HepG2 (cell line): ENCODE measurements at regions not wholly inside any gene's neighbourhood (a gene's known extent, or its start where the extent isn't known, plus 50 kb on each side); places are given as distances from the start of the nearest gene placed in this dataset.

Experiments used
- ARNT ChIP-seq: fragments of 450-650 bp; IDR thresholded peaks from 2 replicates; pipeline ENCODE4 v1.6.1; 2017
- FOXK1 ChIP-seq: sonication (generic); formaldehyde crosslinking; IDR thresholded peaks from 2 replicates; pipeline ENCODE4 v1.4.0; 2020; ENCODE audit warnings: low read depth, missing genetic modification reagents, borderline replicate concordance
- GATAD2A ChIP-seq: IDR thresholded peaks from 2 replicates; pipeline ENCODE4 v1.6.1; 2016
- HOXA5 ChIP-seq: sonication (generic); formaldehyde crosslinking; IDR thresholded peaks from 2 replicates; pipeline ENCODE4 v1.4.0; 2020; ENCODE audit warnings: missing genetic modification reagents
- MAF1 ChIP-seq: sonication (generic); formaldehyde crosslinking; IDR thresholded peaks from 2 replicates; pipeline ENCODE4 v1.5.0; 2020; ENCODE audit warnings: missing genetic modification reagents, borderline replicate concordance
- PATZ1 ChIP-seq: sonication (generic); formaldehyde crosslinking; IDR thresholded peaks from 2 replicates; pipeline ENCODE4 v1.4.0; 2020; ENCODE audit warnings: missing genetic modification reagents
- ZKSCAN5 ChIP-seq: sonication (generic); formaldehyde crosslinking; IDR thresholded peaks from 2 replicates; pipeline ENCODE4 v1.5.1; 2020; ENCODE audit warnings: mild to moderate bottlenecking, missing genetic modification reagents
- ZNF24 ChIP-seq: fragments of 450-650 bp; IDR thresholded peaks from 2 replicates; pipeline ENCODE4 v1.6.1; 2017; ENCODE audit warnings: antibody characterized with exemption, mild to moderate bottlenecking
- ZNF710 ChIP-seq: sonication (generic); formaldehyde crosslinking; IDR thresholded peaks from 2 replicates; pipeline ENCODE4 v1.5.0; 2020; ENCODE audit warnings: mild to moderate bottlenecking, missing genetic modification reagents, borderline replicate concordance
- TF ChIP-seq, protein P1 (sequence below): sonication (generic); formaldehyde crosslinking; conservative IDR thresholded peaks from 2 replicates; pipeline ENCODE4 v1.5.0; 2020; ENCODE audit warnings: missing genetic modification reagents
- TF ChIP-seq, protein P2 (sequence below): sonication (generic); formaldehyde crosslinking; IDR thresholded peaks from 2 replicates; pipeline ENCODE4 v1.9.0; 2021; ENCODE audit warnings: missing genetic modification reagents, borderline replicate concordance

DNA sequence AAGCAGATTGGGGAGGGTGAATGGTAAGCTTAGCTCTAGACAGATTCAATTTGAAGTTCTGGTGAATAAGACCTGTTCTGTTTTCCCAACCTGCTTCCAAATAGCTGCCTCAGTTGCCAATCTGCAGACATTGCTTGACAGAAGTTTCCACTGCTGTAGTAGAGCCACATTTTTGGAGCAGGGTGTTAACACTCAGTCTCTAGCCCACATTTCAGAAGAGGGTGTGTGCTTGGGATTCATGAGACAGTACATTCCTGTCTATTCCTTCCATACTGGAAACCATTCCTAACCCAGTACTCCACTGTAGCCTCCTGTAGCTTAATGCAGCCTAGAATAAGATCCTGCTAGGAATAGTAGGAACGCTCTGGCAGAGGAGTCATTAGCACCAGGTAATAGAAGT lies 450.5 kb downstream of the NUF2 start:
- TF ChIP-seq, protein P1, sequence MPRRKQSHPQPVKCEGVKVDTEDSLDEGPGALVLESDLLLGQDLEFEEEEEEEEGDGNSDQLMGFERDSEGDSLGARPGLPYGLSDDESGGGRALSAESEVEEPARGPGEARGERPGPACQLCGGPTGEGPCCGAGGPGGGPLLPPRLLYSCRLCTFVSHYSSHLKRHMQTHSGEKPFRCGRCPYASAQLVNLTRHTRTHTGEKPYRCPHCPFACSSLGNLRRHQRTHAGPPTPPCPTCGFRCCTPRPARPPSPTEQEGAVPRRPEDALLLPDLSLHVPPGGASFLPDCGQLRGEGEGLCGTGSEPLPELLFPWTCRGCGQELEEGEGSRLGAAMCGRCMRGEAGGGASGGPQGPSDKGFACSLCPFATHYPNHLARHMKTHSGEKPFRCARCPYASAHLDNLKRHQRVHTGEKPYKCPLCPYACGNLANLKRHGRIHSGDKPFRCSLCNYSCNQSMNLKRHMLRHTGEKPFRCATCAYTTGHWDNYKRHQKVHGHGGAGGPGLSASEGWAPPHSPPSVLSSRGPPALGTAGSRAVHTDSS: no peak
- TF ChIP-seq PATZ1 (CRISPR knock-in tag) (no peak), ARNT (no peak), FOXK1 (CRISPR knock-in tag) (no peak), ZKSCAN5 (CRISPR knock-in tag) (no peak), ZNF24 (no peak), ZNF710 (no peak), MAF1 (no peak), GATAD2A (no peak), HOXA5 (CRISPR knock-in tag) (no peak)
- TF ChIP-seq, protein P2, sequence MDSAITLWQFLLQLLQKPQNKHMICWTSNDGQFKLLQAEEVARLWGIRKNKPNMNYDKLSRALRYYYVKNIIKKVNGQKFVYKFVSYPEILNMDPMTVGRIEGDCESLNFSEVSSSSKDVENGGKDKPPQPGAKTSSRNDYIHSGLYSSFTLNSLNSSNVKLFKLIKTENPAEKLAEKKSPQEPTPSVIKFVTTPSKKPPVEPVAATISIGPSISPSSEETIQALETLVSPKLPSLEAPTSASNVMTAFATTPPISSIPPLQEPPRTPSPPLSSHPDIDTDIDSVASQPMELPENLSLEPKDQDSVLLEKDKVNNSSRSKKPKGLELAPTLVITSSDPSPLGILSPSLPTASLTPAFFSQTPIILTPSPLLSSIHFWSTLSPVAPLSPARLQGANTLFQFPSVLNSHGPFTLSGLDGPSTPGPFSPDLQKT (CRISPR knock-in tag): no peak
